Thyroid gland (tissue), 4 donors: ENCODE measurements at regions not wholly inside any gene's neighbourhood (a gene's known extent, or its start where the extent isn't known, plus 50 kb on each side); places are given as distances from the start of the nearest gene placed in this dataset.

ENCODE experiments used
- CTCF ChIP-seq, 6 experiments: fragments of 200-600 bp in 3 of 6; fragments of 450-650 bp in 3 of 6; sonication (generic) in 3 of 6; IDR thresholded peaks; one replicate each; pipeline ENCODE4 v1.5.1; 2016 to 2019; ENCODE audit warnings: antibody characterized with exemption in 6 of 6, mild to moderate bottlenecking in 2 of 6, inconsistent platforms in 1 of 6, moderate library complexity in 1 of 6
- POLR2A ChIP-seq, 2 donors: fragments of 450-650 bp; IDR thresholded peaks; one replicate each; pipeline ENCODE4 v1.6.1; 2017; ENCODE audit warnings: antibody characterized with exemption in 2 of 2, mild to moderate bottlenecking in 2 of 2, moderate library complexity in 1 of 2

- TF ChIP-seq CTCF (IDR thresholded peaks at IDR 0.05), result no peak
- TF ChIP-seq POLR2A (IDR thresholded peaks at IDR 0.05), result no peak
Observed at GRCh38 chr2:34229998-34230397, 630.9 kb upstream of the FAM98A start.
